IMR-90 (cell line): ENCODE measurements at regions not wholly inside any gene's neighbourhood (a gene's known extent, or its start where the extent isn't known, plus 50 kb on each side); places are given as distances from the start of the nearest gene placed in this dataset.

ENCODE experiments used
- BHLHE40 ChIP-seq: fragments of 150-350 bp; IDR thresholded peaks from 2 replicates; pipeline ENCODE4 v1.6.1; 2016; ENCODE audit warnings: mild to moderate bottlenecking, low read depth, low read length
- CEBPB ChIP-seq: IDR thresholded peaks from 2 replicates; pipeline ENCODE4 v1.6.1; 2012; ENCODE audit warnings: low read depth, low read length, improper control_type of control experiment
- CHD1 ChIP-seq: IDR thresholded peaks from 2 replicates; pipeline ENCODE4 v1.6.1; 2012; ENCODE audit warnings: low read depth, low read length, improper control_type of control experiment
- CTCF ChIP-seq: conservative IDR thresholded peaks from 2 replicates; pipeline ENCODE4 v1.5.1; 2012; ENCODE audit warnings: mild to moderate bottlenecking, low read depth, low read length, improper control_type of control experiment
- ELK1 ChIP-seq: fragments of 150-350 bp; IDR thresholded peaks from 2 replicates; pipeline ENCODE4 v1.6.1; 2016; ENCODE audit warnings: low read depth, mild to moderate bottlenecking, low read length, moderate library complexity, borderline replicate concordance
- MAFK ChIP-seq: IDR thresholded peaks from 2 replicates; pipeline ENCODE4 v1.6.1; 2012; ENCODE audit warnings: low read depth, low read length, improper control_type of control experiment
- MAZ ChIP-seq: IDR thresholded peaks from 2 replicates; pipeline ENCODE4 v1.6.1; 2012; ENCODE audit warnings: low read depth, mild to moderate bottlenecking, low read length, improper control_type of control experiment, moderate library complexity, borderline replicate concordance
- MXI1 ChIP-seq: IDR thresholded peaks from 2 replicates; pipeline ENCODE4 v1.6.1; 2012; ENCODE audit warnings: low read depth, mild to moderate bottlenecking, low read length, moderate library complexity, borderline replicate concordance
- POLR2A ChIP-seq: IDR thresholded peaks from 2 replicates; pipeline ENCODE4 v1.6.1; 2012; ENCODE audit warnings: mild to moderate bottlenecking, low read depth, low read length
- RAD21 ChIP-seq: IDR thresholded peaks from 2 replicates; pipeline ENCODE4 v1.6.1; 2012; ENCODE audit warnings: low read length, improper control_type of control experiment
- RCOR1 ChIP-seq: IDR thresholded peaks from 2 replicates; pipeline ENCODE4 v1.6.1; 2012; ENCODE audit warnings: mild to moderate bottlenecking, low read length, improper control_type of control experiment; ENCODE audit not compliant: insufficient replicate concordance
- RFX5 ChIP-seq: IDR thresholded peaks from 2 replicates; pipeline ENCODE4 v1.8.0; 2012; ENCODE audit warnings: low read depth, mild to moderate bottlenecking, low read length, moderate library complexity
- SMC3 ChIP-seq: fragments of 150-350 bp; IDR thresholded peaks from 2 replicates; pipeline ENCODE4 v1.6.1; 2016; ENCODE audit warnings: low read depth, mild to moderate bottlenecking, antibody characterized with exemption, low read length, moderate library complexity
- USF2 ChIP-seq: fragments of 150-350 bp; IDR thresholded peaks from 2 replicates; pipeline ENCODE4 v1.6.1; 2017; ENCODE audit warnings: mild to moderate bottlenecking, antibody characterized with exemption, low read length, low read depth

GRCh38 chr3:151557068-151557840 is 96.4 kb upstream of the IGSF10 start:
- no peak for TF ChIP-seq CTCF
- TF ChIP-seq ELK1, result no peak
- no peak for TF ChIP-seq CEBPB
- TF ChIP-seq MAZ, result no peak
- no peak for TF ChIP-seq RFX5
- TF ChIP-seq POLR2A, result no peak
- no peak for TF ChIP-seq RAD21
- no peak for TF ChIP-seq RCOR1
- TF ChIP-seq MAFK, result no peak
- no peak for TF ChIP-seq BHLHE40
- no peak for TF ChIP-seq SMC3
- TF ChIP-seq USF2, result no peak
- no peak for TF ChIP-seq MXI1
- TF ChIP-seq CHD1, result no peak
